Astrocyte (in vitro differentiated cells and primary cell): ENCODE measurements at regions not wholly inside any gene's neighbourhood (a gene's known extent, or its start where the extent isn't known, plus 50 kb on each side); places are given as distances from the start of the nearest gene placed in this dataset.

ENCODE experiments used
- DNase-seq: peaks from one replicate; pipeline ENCODE4 v3.0.0-alpha.2; 2010; ENCODE audit warnings: low read depth
- FAIRE-seq: peaks from 2 replicates; lab custom pipeline; 2011; peaks lifted over from hg19 to GRCh38; lab: Jason Lieb, UNC
- H2AFZ ChIP-seq: 2 replicates; pipeline ENCODE4 v1.6.0; 2012; ENCODE audit warnings: low read depth, low read length, inconsistent platforms
- H3K27ac ChIP-seq: 2 replicates; pipeline ENCODE4 v1.5.1; 2011; ENCODE audit warnings: low read depth, low read length, inconsistent platforms
- H3K27me3 ChIP-seq: 2 replicates; pipeline ENCODE4 v1.6.0; 2011; ENCODE audit warnings: low read length, inconsistent platforms; ENCODE audit not compliant: insufficient read depth
- H3K36me3 ChIP-seq: 2 replicates; pipeline ENCODE4 v1.5.1; 2011; ENCODE audit warnings: low read length, inconsistent platforms; ENCODE audit not compliant: insufficient read depth
- H3K4me1 ChIP-seq: 2 replicates; pipeline ENCODE4 v1.5.1; 2011; ENCODE audit warnings: low read length, inconsistent platforms; ENCODE audit not compliant: insufficient read depth
- H3K4me2 ChIP-seq: 2 replicates; pipeline ENCODE4 v1.6.0; 2012; ENCODE audit warnings: low read length, inconsistent platforms
- H3K4me3 ChIP-seq: 2 replicates; pipeline ENCODE4 v1.5.1; 2011; ENCODE audit warnings: low read depth, mild to moderate bottlenecking, low read length, inconsistent platforms; ENCODE audit not compliant: insufficient read depth
- H3K79me2 ChIP-seq: 2 replicates; pipeline ENCODE4 v1.6.0; 2012; ENCODE audit warnings: mild to moderate bottlenecking, low read length, inconsistent platforms; ENCODE audit not compliant: insufficient read depth
- H3K9ac ChIP-seq: 2 replicates; pipeline ENCODE4 v1.6.0; 2012; ENCODE audit warnings: mild to moderate bottlenecking, low read length, inconsistent platforms
- H3K9me3 ChIP-seq: 2 replicates; pipeline ENCODE4 v1.5.1; 2012; ENCODE audit warnings: low read depth, mild to moderate bottlenecking, low read length, inconsistent platforms; ENCODE audit not compliant: insufficient read depth
- H4K20me1 ChIP-seq: 2 replicates; pipeline ENCODE4 v1.6.0; 2012; ENCODE audit warnings: low read length, inconsistent platforms; ENCODE audit not compliant: insufficient read depth
- H3K27ac Mint-ChIP-seq: one replicate; pipeline ENCODE4 v1.8.0; 2021; ENCODE audit warnings: mild to moderate bottlenecking, mixed read lengths; ENCODE audit not compliant: unreplicated experiment
- H3K27me3 Mint-ChIP-seq: one replicate; pipeline ENCODE4 v1.8.0; 2021; ENCODE audit warnings: low read depth, mixed read lengths; ENCODE audit not compliant: unreplicated experiment
- H3K36me3 Mint-ChIP-seq: one replicate; pipeline ENCODE4 v1.8.0; 2021; ENCODE audit warnings: low read depth, mixed read lengths; ENCODE audit not compliant: unreplicated experiment
- H3K4me1 Mint-ChIP-seq: one replicate; pipeline ENCODE4 v1.8.0; 2021; ENCODE audit warnings: low read depth, mixed read lengths; ENCODE audit not compliant: unreplicated experiment
- H3K4me3 Mint-ChIP-seq: one replicate; pipeline ENCODE4 v1.8.0; 2021; ENCODE audit warnings: mild to moderate bottlenecking, moderate library complexity, mixed read lengths; ENCODE audit not compliant: unreplicated experiment
- H3K9me3 Mint-ChIP-seq: one replicate; pipeline ENCODE4 v1.8.0; 2021; ENCODE audit warnings: mild to moderate bottlenecking, mixed read lengths; ENCODE audit not compliant: unreplicated experiment
- CTCF ChIP-seq: IDR thresholded peaks from 2 replicates; pipeline ENCODE4 v1.5.1; 2011; ENCODE audit warnings: low read depth, mild to moderate bottlenecking, inconsistent platforms, low read length, moderate library complexity; ENCODE audit not compliant: insufficient read depth
- EZH2 ChIP-seq: IDR thresholded peaks from 2 replicates; pipeline ENCODE4 v1.6.1; 2012; ENCODE audit warnings: mild to moderate bottlenecking, low read length, inconsistent platforms; ENCODE audit not compliant: insufficient read depth

- DNase-seq (no peak), FAIRE-seq (no peak)
- Histone ChIP-seq H3K79me2 (no peaks in the 10 kb centered on the region), H3K4me1 (no peaks in the 10 kb centered on the region), H3K9me3 (no peaks in the 10 kb centered on the region), H3K4me3 (no peak overlapping the region), H3K36me3 (no peaks in the 10 kb centered on the region), H2AFZ (no peak overlapping the region), H4K20me1 (no peaks in the 10 kb centered on the region), H3K9ac (no peak overlapping the region), H3K27ac (no peak overlapping the region), H3K4me2 (no peak overlapping the region), H3K27me3 (no peaks in the 10 kb centered on the region)
- no peaks in the 10 kb centered on the region for H3K36me3 Mint-ChIP-seq
- H3K4me1 Mint-ChIP-seq = no peaks in the 10 kb centered on the region
- no peak overlapping the region for H3K27ac Mint-ChIP-seq
- H3K4me3 Mint-ChIP-seq = no peak overlapping the region
- peaks cover 2% of the 10 kb centered on the region for H3K9me3 Mint-ChIP-seq
- peaks cover 10% of the 10 kb centered on the region for H3K27me3 Mint-ChIP-seq
- TF ChIP-seq EZH2 = no peak
- TF ChIP-seq CTCF = no peak
Measured at GRCh38 chr10:129187331-129187730, 279.7 kb upstream of the MGMT start.

GRCh38 chr10:129191797-129192196 lies 275.2 kb upstream of the MGMT start:
- FAIRE-seq (no peak), DNase-seq (no peak)
- Histone ChIP-seq H3K4me1 (no peaks in the 10 kb centered on the region), H3K79me2 (no peaks in the 10 kb centered on the region), H3K27ac (no peak overlapping the region), H3K4me2 (no peak overlapping the region), H3K4me3 (no peak overlapping the region), H3K9ac (no peak overlapping the region), H4K20me1 (no peaks in the 10 kb centered on the region), H2AFZ (no peak overlapping the region), H3K9me3 (no peaks in the 10 kb centered on the region), H3K27me3 (no peaks in the 10 kb centered on the region), H3K36me3 (no peaks in the 10 kb centered on the region)
- TF ChIP-seq CTCF (no peak), EZH2 (no peak)
- no peak overlapping the region for H3K4me3 Mint-ChIP-seq
- peaks cover 16% of the 10 kb centered on the region for H3K27me3 Mint-ChIP-seq
- peaks cover 2% of the 10 kb centered on the region for H3K4me1 Mint-ChIP-seq
- H3K27ac Mint-ChIP-seq = no peak overlapping the region
- no peaks in the 10 kb centered on the region for H3K36me3 Mint-ChIP-seq
- peaks cover 6% of the 10 kb centered on the region for H3K9me3 Mint-ChIP-seq

- TF ChIP-seq EZH2 = no peak
- TF ChIP-seq CTCF = no peak
- Histone ChIP-seq H3K27me3 (no peaks in the 10 kb centered on the region), H3K4me1 (no peaks in the 10 kb centered on the region), H3K4me2 (no peak overlapping the region), H3K27ac (no peak overlapping the region), H3K36me3 (no peaks in the 10 kb centered on the region), H3K9me3 (no peaks in the 10 kb centered on the region), H3K79me2 (no peaks in the 10 kb centered on the region), H3K4me3 (no peak overlapping the region), H3K9ac (no peak overlapping the region), H2AFZ (no peak overlapping the region), H4K20me1 (no peaks in the 10 kb centered on the region)
- H3K27me3 Mint-ChIP-seq = peaks cover 16% of the 10 kb centered on the region
- FAIRE-seq (no peak), DNase-seq (no peak)
- H3K9me3 Mint-ChIP-seq = peaks cover 6% of the 10 kb centered on the region
- peaks cover 2% of the 10 kb centered on the region for H3K4me1 Mint-ChIP-seq
- H3K27ac Mint-ChIP-seq = no peak overlapping the region
- H3K36me3 Mint-ChIP-seq = no peaks in the 10 kb centered on the region
- H3K4me3 Mint-ChIP-seq = no peak overlapping the region
Measured at GRCh38 chr10:129192344-129193128, 274.5 kb upstream of the MGMT start.
